OCI-LY7 (cell line): ENCODE measurements at regions not wholly inside any gene's neighbourhood (a gene's known extent, or its start where the extent isn't known, plus 50 kb on each side); places are given as distances from the start of the nearest gene placed in this dataset.

Experiments
- BruUV-seq: library from RNA; stranded (reverse); fragments of 400-500 nt; replicated peaks from 2 replicates; lab custom pipeline; 2021; lab: Mats Ljungman, UMichigan
- CTCF ChIA-PET: fragments of 300-600 bp; sonication (Branson Sonifier 250); formaldehyde crosslinking; loops from one replicate; lab custom pipeline; 2022; ENCODE audit warnings: antibody characterized with exemption; ENCODE audit not compliant: unreplicated experiment; lab: Charles Lee
- POLR2A ChIA-PET: fragments of 300-600 bp; sonication (Branson Sonifier 250); formaldehyde crosslinking; loops from one replicate; lab custom pipeline; 2022; ENCODE audit warnings: antibody characterized with exemption; lab: Charles Lee
- DNase-seq: peaks from one replicate; pipeline ENCODE4 v3.0.0-alpha.2; 2015; ENCODE audit warnings: low spot score
- H2AFZ ChIP-seq: fragments of 200-600 bp; sonication (generic), shearing (Covaris generic); 2 replicates; pipeline ENCODE4 v1.6.1; 2014; ENCODE audit warnings: mild to moderate bottlenecking, antibody characterized with exemption, low read length, moderate library complexity
- H3K27ac ChIP-seq: fragments of 200-600 bp; sonication (generic); 2 replicates; pipeline ENCODE4 v1.5.1; 2014; ENCODE audit warnings: mixed run types, low read depth, mild to moderate bottlenecking, moderate library complexity, low read length, inconsistent platforms; ENCODE audit not compliant: poor library complexity, severe bottlenecking
- H3K36me3 ChIP-seq: fragments of 200-600 bp; sonication (generic); 2 replicates; pipeline ENCODE4 v1.6.1; 2014; ENCODE audit warnings: mild to moderate bottlenecking, antibody characterized with exemption, low read length, moderate library complexity, mixed read lengths; ENCODE audit not compliant: insufficient read depth
- H3K4me1 ChIP-seq: fragments of 200-600 bp; sonication (generic); 2 replicates; pipeline ENCODE4 v1.5.1; 2014; ENCODE audit warnings: mild to moderate bottlenecking, low read length; ENCODE audit not compliant: insufficient read depth, poor library complexity, severe bottlenecking
- H3K4me2 ChIP-seq: fragments of 200-600 bp; sonication (generic); 2 replicates; pipeline ENCODE4 v1.6.1; 2014; ENCODE audit warnings: mild to moderate bottlenecking, low read length
- H3K4me3 ChIP-seq: fragments of 200-600 bp; sonication (generic); 2 replicates; pipeline ENCODE4 v1.5.1; 2014; ENCODE audit warnings: mild to moderate bottlenecking, low read depth, low read length; ENCODE audit not compliant: poor library complexity, severe bottlenecking
- H3K79me2 ChIP-seq: fragments of 200-600 bp; sonication (generic); 2 replicates; pipeline ENCODE4 v1.6.1; 2016; ENCODE audit warnings: low read depth, mild to moderate bottlenecking, low read length, moderate library complexity, mixed read lengths; ENCODE audit not compliant: insufficient read depth
- H3K9me2 ChIP-seq: fragments of 200-600 bp; sonication (generic); 2 replicates; pipeline ENCODE4 v1.6.1; 2016; ENCODE audit warnings: mild to moderate bottlenecking, low read length, mixed read lengths; ENCODE audit not compliant: insufficient read depth
- H3K9me3 ChIP-seq: fragments of 200-600 bp; sonication (generic); 2 replicates; pipeline ENCODE4 v1.6.1; 2014; ENCODE audit warnings: mild to moderate bottlenecking, mixed run types, low read length, mixed read lengths
- H4K20me1 ChIP-seq: fragments of 200-600 bp; sonication (generic); 2 replicates; pipeline ENCODE4 v1.6.1; 2014; ENCODE audit warnings: mild to moderate bottlenecking, antibody characterized with exemption, low read length, moderate library complexity, mixed read lengths; ENCODE audit not compliant: insufficient read depth
- EZH2phosphoT487 ChIP-seq: fragments of 200-600 bp; sonication (generic); IDR thresholded peaks from 2 replicates; pipeline ENCODE4 v1.6.1; 2018; ENCODE audit warnings: low read depth, borderline replicate concordance, mild to moderate bottlenecking, mixed run types, antibody characterized with exemption, low read length, moderate library complexity, mixed read lengths
- intact Hi-C: fragments of 100-400 bp; cut with micrococcal nuclease; formaldehyde crosslinking; loops from one replicate; pipeline ENCODE4 v1.10.0; 2022; ENCODE audit not compliant: unreplicated experiment
- TF ChIP-seq, protein P1 (sequence below): fragments of 200-600 bp; sonication (generic); conservative IDR thresholded peaks from 2 replicates; pipeline ENCODE4 v1.5.1; 2014; ENCODE audit warnings: mild to moderate bottlenecking, antibody characterized with exemption, low read length, moderate library complexity, mixed read lengths

DNA sequence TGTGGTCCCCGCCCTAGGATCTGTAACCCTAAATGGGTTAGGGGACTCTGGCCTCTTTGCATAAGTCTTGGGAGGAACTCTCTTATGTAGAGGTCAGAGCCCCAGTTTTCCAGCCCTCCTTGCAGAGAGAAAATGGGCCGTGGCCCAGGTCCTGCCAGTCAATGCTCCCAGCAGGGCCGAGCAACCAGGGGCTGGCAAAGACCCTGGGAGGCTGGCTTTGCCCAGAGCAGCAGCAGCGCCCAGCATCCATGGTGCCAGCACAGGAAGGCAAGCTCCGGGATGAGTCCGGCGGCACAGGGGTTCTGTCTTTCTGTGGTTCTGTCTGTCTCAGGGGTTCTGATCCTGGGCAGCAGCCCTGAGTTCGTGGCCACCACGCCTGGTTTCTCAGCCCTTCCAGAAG is 684.8 kb downstream of the BRD1 start:
- Histone ChIP-seq H3K4me1 (no peaks in the 10 kb centered on the region), H4K20me1 (no peaks in the 10 kb centered on the region), H2AFZ (no peak overlapping the region), H3K27ac (no peak overlapping the region), H3K4me2 (no peak overlapping the region), H3K9me2 (no peaks in the 10 kb centered on the region), H3K36me3 (no peaks in the 10 kb centered on the region), H3K4me3 (no peak overlapping the region), H3K9me3 (no peaks in the 10 kb centered on the region), H3K79me2 (no peaks in the 10 kb centered on the region)
- ChIA-PET CTCF (no interaction called here), POLR2A (no interaction called here)
- intact Hi-C loops: no loop called here
- BruUV-seq: no TSS peak
- no peak for DNase-seq
- TF ChIP-seq, protein P1, sequence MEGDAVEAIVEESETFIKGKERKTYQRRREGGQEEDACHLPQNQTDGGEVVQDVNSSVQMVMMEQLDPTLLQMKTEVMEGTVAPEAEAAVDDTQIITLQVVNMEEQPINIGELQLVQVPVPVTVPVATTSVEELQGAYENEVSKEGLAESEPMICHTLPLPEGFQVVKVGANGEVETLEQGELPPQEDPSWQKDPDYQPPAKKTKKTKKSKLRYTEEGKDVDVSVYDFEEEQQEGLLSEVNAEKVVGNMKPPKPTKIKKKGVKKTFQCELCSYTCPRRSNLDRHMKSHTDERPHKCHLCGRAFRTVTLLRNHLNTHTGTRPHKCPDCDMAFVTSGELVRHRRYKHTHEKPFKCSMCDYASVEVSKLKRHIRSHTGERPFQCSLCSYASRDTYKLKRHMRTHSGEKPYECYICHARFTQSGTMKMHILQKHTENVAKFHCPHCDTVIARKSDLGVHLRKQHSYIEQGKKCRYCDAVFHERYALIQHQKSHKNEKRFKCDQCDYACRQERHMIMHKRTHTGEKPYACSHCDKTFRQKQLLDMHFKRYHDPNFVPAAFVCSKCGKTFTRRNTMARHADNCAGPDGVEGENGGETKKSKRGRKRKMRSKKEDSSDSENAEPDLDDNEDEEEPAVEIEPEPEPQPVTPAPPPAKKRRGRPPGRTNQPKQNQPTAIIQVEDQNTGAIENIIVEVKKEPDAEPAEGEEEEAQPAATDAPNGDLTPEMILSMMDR: no peak
- no peak for TF ChIP-seq EZH2phosphoT487

DNA sequence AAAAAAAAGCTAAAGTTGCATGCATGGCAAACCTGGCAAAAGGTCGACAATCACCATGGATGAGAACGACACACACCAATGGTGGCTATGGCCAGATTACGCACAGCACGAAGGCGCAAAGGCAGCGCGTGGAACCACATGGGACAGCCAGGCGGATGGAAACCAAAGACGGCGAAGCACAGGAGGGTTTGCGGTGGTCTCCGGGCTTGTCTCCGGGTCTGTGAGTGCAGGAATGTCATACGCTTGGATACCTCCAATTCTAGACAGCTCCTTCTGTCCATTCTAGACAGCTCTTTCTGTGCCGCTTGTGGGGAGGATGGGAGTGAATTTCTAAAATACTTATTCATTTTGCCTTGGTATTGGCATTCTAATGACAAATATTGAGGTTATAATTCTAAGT is 685.4 kb downstream of the BRD1 start:
- Histone ChIP-seq H3K4me1 (no peaks in the 10 kb centered on the region), H3K9me2 (no peaks in the 10 kb centered on the region), H2AFZ (no peak overlapping the region), H3K27ac (no peak overlapping the region), H3K36me3 (no peaks in the 10 kb centered on the region), H3K9me3 (no peaks in the 10 kb centered on the region), H3K79me2 (no peaks in the 10 kb centered on the region), H3K4me2 (no peak overlapping the region), H4K20me1 (no peaks in the 10 kb centered on the region), H3K4me3 (no peak overlapping the region)
- no peak for TF ChIP-seq EZH2phosphoT487
- TF ChIP-seq, protein P1: no peak
- intact Hi-C loops: no loop called here
- no TSS peak for BruUV-seq
- ChIA-PET CTCF (no interaction called here), POLR2A (interaction anchor here (0.5 kb wide), 1 partner anchor 989 kb away, joined by 3 read pairs; no protein-coding TSS in a partner anchor)
- DNase-seq: no peak

DNA sequence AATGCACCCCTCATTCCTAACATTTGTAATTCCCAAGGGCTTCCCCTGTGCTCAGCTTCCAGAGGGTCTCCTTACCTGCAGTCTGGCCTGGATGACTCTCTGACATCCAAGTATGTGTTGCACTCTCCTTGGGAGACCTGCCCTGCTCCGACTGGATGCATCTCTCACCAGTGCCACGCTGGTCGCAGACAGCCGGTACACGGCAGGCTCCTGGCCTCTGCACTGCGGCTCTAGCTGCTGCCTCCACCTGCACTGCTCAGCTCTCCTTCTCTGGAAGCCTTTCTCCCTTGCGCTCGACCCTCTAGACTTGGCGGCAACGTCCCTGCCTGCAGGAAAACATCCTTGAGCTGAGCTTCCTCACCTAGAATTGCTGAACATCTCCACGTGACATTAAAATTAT is 685.9 kb downstream of the BRD1 start:
- no peak overlapping the region for H2AFZ ChIP-seq
- no peaks in the 10 kb centered on the region for H3K4me1 ChIP-seq
- H3K79me2 ChIP-seq: no peaks in the 10 kb centered on the region
- no peaks in the 10 kb centered on the region for H3K9me3 ChIP-seq
- no peaks in the 10 kb centered on the region for H3K36me3 ChIP-seq
- BruUV-seq: no TSS peak
- H4K20me1 ChIP-seq: no peaks in the 10 kb centered on the region
- POLR2A ChIA-PET: interaction anchor here (0.5 kb wide), 1 partner anchor 989 kb away, joined by 3 read pairs; no protein-coding TSS in a partner anchor
- H3K9me2 ChIP-seq: no peaks in the 10 kb centered on the region
- DNase-seq: no peak
- no peak for TF ChIP-seq EZH2phosphoT487
- TF ChIP-seq, protein P1: no peak
- H3K27ac ChIP-seq: no peak overlapping the region
- H3K4me2 ChIP-seq: no peak overlapping the region
- CTCF ChIA-PET: no interaction called here
- intact Hi-C loops: no loop called here
- no peak overlapping the region for H3K4me3 ChIP-seq
